K562 (cell line): ENCODE measurements at regions not wholly inside any gene's neighbourhood (a gene's known extent, or its start where the extent isn't known, plus 50 kb on each side); places are given as distances from the start of the nearest gene placed in this dataset.

Source experiments
- POLR2H ChIP-seq: IDR thresholded peaks from 2 replicates; pipeline ENCODE4 v1.6.1; 2016; ENCODE audit warnings: missing genetic modification characterization, low read depth, mild to moderate bottlenecking, control low read depth, missing compliant biosample characterization, moderate library complexity
- RBFOX2 ChIP-seq: fragments of 200-400 bp; formaldehyde crosslinking; IDR thresholded peaks from 2 replicates; pipeline ENCODE4 v1.6.1; 2017; ENCODE audit warnings: low read depth, mild to moderate bottlenecking, low read length, moderate library complexity
- SMARCE1 ChIP-seq: fragments of 450-650 bp; IDR thresholded peaks from 2 replicates; pipeline ENCODE4 v1.7.1; 2016; ENCODE audit warnings: mild to moderate bottlenecking
- TF ChIP-seq, protein P1 (sequence below): fragments of 450-650 bp; IDR thresholded peaks from 2 replicates; pipeline ENCODE4 v1.6.1; 2016; ENCODE audit warnings: low read depth
- TF ChIP-seq, protein P2 (sequence below): fragments of 450-650 bp; formaldehyde crosslinking; IDR thresholded peaks from 2 replicates; pipeline ENCODE4 v1.4.0; 2020; ENCODE audit warnings: mild to moderate bottlenecking, moderate library complexity
- TF ChIP-seq, protein P3 (sequence below): IDR thresholded peaks from 2 replicates; pipeline ENCODE4 v1.6.1; 2014; ENCODE audit warnings: antibody characterized with exemption
- TF ChIP-seq, protein P4 (sequence below): fragments of 250-450 bp; sonication (Bioruptor Pico); IDR thresholded peaks from 2 replicates; pipeline ENCODE4 v1.9.0; 2021; ENCODE audit warnings: mild to moderate bottlenecking, inconsistent platforms
- TF ChIP-seq, protein P5 (sequence below): fragments of 250-450 bp; sonication (Bioruptor Pico); IDR thresholded peaks from 2 replicates; pipeline ENCODE4 v1.4.0; 2020; ENCODE audit warnings: mild to moderate bottlenecking, moderate library complexity

DNA sequence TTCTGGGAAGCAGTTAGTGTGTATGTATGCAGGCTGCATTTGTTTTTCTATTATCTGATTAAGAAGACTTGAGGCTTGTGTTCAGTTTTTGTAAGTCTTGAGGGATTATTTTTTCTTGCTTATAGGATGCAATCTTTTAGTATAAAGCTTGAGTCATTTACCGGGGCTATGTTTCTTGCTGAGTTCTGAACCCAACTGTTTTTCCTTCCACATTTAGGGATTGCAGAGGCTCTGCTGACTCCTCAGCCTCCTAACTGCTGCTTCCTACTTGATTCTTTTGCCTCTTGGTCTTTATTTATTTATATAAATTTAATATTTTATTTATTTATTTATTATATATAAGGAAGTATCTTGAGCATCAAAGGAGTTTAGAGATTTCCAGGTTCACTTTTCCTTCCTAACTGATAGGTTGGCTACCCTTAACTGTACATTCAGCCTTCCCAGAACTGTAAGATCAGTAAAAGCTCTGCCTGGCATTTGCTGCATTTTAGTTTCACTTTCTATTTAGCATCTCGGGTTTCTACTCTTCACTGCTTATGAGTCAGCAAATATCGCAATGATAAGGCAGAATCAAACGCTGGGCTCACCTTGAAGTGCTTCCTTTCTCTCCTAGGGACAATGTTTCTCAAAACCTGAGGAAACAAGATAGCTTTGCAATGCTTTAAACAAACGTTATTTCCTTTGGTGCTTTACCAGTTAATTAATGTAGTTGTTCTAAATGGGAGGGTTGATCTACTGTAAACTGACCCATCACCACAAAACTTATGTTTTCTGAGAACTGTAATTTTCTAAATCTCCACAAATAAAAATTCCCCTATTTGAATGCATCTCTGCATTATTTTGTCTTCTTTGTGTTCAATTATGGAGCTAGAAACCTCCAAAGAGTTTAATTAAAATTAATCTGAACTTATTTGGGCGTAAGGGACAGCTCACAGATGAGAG lies 1183.7 kb upstream of the TMEM132C start (continued):
- TF ChIP-seq, protein P1, sequence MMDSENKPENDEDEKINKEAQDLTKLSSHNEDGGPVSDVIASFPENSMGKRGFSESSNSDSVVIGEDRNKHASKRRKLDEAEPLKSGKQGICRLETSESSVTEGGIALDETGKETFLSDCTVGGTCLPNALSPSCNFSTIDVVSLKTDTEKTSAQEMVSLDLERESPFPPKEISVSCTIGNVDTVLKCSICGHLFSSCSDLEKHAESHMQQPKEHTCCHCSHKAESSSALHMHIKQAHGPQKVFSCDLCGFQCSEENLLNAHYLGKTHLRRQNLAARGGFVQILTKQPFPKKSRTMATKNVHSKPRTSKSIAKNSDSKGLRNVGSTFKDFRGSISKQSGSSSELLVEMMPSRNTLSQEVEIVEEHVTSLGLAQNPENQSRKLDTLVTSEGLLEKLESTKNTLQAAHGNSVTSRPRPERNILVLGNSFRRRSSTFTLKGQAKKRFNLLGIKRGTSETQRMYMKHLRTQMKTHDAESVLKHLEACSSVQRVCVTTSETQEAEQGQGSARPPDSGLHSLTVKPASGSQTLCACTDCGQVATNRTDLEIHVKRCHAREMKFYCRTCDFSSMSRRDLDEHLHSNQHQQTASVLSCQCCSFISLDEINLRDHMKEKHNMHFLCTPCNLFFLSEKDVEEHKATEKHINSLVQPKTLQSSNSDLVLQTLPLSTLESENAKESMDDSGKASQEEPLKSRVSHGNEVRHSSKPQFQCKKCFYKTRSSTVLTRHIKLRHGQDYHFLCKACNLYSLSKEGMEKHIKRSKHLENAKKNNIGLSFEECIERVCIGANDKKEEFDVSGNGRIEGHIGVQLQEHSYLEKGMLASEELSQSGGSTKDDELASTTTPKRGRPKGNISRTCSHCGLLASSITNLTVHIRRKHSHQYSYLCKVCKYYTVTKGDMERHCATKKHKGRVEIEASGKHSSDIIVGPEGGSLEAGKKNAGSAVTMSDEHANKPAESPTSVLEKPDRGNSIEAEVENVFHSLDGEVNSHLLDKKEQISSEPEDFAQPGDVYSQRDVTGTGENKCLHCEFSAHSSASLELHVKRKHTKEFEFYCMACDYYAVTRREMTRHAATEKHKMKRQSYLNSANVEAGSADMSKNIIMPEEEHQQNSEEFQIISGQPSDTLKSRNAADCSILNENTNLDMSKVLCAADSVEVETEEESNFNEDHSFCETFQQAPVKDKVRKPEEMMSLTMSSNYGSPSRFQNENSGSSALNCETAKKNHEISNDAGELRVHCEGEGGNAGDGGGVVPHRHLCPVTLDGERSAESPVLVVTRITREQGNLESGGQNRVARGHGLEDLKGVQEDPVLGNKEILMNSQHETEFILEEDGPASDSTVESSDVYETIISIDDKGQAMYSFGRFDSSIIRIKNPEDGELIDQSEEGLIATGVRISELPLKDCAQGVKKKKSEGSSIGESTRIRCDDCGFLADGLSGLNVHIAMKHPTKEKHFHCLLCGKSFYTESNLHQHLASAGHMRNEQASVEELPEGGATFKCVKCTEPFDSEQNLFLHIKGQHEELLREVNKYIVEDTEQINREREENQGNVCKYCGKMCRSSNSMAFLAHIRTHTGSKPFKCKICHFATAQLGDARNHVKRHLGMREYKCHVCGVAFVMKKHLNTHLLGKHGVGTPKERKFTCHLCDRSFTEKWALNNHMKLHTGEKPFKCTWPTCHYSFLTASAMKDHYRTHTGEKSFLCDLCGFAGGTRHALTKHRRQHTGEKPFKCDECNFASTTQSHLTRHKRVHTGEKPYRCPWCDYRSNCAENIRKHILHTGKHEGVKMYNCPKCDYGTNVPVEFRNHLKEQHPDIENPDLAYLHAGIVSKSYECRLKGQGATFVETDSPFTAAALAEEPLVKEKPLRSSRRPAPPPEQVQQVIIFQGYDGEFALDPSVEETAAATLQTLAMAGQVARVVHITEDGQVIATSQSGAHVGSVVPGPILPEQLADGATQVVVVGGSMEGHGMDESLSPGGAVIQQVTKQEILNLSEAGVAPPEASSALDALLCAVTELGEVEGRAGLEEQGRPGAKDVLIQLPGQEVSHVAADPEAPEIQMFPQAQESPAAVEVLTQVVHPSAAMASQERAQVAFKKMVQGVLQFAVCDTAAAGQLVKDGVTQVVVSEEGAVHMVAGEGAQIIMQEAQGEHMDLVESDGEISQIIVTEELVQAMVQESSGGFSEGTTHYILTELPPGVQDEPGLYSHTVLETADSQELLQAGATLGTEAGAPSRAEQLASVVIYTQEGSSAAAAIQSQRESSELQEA: no peak
- TF ChIP-seq, protein P2, sequence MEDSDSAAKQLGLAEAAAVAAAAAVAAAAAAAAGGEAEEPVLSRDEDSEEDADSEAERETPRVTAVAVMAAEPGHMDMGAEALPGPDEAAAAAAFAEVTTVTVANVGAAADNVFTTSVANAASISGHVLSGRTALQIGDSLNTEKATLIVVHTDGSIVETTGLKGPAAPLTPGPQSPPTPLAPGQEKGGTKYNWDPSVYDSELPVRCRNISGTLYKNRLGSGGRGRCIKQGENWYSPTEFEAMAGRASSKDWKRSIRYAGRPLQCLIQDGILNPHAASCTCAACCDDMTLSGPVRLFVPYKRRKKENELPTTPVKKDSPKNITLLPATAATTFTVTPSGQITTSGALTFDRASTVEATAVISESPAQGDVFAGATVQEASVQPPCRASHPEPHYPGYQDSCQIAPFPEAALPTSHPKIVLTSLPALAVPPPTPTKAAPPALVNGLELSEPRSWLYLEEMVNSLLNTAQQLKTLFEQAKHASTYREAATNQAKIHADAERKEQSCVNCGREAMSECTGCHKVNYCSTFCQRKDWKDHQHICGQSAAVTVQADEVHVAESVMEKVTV (CRISPR knock-in tag): no peak
- TF ChIP-seq, protein P3, sequence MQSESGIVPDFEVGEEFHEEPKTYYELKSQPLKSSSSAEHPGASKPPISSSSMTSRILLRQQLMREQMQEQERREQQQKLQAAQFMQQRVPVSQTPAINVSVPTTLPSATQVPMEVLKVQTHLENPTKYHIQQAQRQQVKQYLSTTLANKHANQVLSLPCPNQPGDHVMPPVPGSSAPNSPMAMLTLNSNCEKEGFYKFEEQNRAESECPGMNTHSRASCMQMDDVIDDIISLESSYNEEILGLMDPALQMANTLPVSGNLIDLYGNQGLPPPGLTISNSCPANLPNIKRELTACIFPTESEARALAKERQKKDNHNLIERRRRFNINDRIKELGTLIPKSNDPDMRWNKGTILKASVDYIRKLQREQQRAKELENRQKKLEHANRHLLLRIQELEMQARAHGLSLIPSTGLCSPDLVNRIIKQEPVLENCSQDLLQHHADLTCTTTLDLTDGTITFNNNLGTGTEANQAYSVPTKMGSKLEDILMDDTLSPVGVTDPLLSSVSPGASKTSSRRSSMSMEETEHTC: no peak
- TF ChIP-seq, protein P4, sequence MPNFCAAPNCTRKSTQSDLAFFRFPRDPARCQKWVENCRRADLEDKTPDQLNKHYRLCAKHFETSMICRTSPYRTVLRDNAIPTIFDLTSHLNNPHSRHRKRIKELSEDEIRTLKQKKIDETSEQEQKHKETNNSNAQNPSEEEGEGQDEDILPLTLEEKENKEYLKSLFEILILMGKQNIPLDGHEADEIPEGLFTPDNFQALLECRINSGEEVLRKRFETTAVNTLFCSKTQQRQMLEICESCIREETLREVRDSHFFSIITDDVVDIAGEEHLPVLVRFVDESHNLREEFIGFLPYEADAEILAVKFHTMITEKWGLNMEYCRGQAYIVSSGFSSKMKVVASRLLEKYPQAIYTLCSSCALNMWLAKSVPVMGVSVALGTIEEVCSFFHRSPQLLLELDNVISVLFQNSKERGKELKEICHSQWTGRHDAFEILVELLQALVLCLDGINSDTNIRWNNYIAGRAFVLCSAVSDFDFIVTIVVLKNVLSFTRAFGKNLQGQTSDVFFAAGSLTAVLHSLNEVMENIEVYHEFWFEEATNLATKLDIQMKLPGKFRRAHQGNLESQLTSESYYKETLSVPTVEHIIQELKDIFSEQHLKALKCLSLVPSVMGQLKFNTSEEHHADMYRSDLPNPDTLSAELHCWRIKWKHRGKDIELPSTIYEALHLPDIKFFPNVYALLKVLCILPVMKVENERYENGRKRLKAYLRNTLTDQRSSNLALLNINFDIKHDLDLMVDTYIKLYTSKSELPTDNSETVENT: no peak
- TF ChIP-seq POLR2H (tag) (no peak), SMARCE1 (peak; percentile 78), RBFOX2 (no peak)
- TF ChIP-seq, protein P5, sequence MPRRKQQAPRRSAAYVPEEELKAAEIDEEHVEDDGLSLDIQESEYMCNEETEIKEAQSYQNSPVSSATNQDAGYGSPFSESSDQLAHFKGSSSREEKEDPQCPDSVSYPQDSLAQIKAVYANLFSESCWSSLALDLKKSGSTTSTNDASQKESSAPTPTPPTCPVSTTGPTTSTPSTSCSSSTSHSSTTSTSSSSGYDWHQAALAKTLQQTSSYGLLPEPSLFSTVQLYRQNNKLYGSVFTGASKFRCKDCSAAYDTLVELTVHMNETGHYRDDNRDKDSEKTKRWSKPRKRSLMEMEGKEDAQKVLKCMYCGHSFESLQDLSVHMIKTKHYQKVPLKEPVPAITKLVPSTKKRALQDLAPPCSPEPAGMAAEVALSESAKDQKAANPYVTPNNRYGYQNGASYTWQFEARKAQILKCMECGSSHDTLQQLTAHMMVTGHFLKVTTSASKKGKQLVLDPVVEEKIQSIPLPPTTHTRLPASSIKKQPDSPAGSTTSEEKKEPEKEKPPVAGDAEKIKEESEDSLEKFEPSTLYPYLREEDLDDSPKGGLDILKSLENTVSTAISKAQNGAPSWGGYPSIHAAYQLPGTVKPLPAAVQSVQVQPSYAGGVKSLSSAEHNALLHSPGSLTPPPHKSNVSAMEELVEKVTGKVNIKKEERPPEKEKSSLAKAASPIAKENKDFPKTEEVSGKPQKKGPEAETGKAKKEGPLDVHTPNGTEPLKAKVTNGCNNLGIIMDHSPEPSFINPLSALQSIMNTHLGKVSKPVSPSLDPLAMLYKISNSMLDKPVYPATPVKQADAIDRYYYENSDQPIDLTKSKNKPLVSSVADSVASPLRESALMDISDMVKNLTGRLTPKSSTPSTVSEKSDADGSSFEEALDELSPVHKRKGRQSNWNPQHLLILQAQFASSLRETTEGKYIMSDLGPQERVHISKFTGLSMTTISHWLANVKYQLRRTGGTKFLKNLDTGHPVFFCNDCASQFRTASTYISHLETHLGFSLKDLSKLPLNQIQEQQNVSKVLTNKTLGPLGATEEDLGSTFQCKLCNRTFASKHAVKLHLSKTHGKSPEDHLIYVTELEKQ (CRISPR knock-in tag): no peak
